IPS-NIHi11 (cell line): ENCODE measurements at regions not wholly inside any gene's neighbourhood (a gene's known extent, or its start where the extent isn't known, plus 50 kb on each side); places are given as distances from the start of the nearest gene placed in this dataset.
A peak's percentile ranks its signal among the peaks of the same experiment; 100 is the strongest.

Experiments used
- DNase-seq: peaks from one replicate; pipeline ENCODE4 v3.0.0; 2012; ENCODE audit warnings: mixed read lengths, low spot score

GRCh38 chrY:17233435-17234109 lies 646.4 kb downstream of the CDY2B start:
- peak; percentile 3 for DNase-seq

GRCh38 chrY:17231994-17232393 lies 648.0 kb downstream of the CDY2B start:
- no peak for DNase-seq

GRCh38 chrY:17223502-17223901 lies 656.5 kb downstream of the CDY2B start:
- DNase-seq, result no peak

- DNase-seq, result no peak
These were observed 677.6 kb downstream of the CDY2B start for GRCh38 chrY:17202395-17202794.

- DNase-seq, result no peak
These were observed 695.7 kb downstream of the CDY2B start for GRCh38 chrY:17184299-17184698.

GRCh38 chrY:17166881-17167280 lies 713.1 kb downstream of the CDY2B start:
- no peak for DNase-seq

GRCh38 chrY:17122166-17122565 lies 757.9 kb downstream of the CDY2B start:
- DNase-seq, result no peak

- no peak for DNase-seq
These were observed 794.7 kb downstream of the CDY2B start for GRCh38 chrY:17085303-17085702.

- DNase-seq, result no peak
These were observed 800.1 kb downstream of the CDY2B start for GRCh38 chrY:17079887-17080286.

- DNase-seq, result no peak
These were observed 812.7 kb downstream of the CDY2B start for GRCh38 chrY:17067307-17067706.

- peak; percentile 7 for DNase-seq
These were observed 827.0 kb downstream of the CDY2B start for GRCh38 chrY:17053041-17053440.

- no peak for DNase-seq
These were observed 829.6 kb downstream of the CDY2B start for GRCh38 chrY:17050374-17050773.

- no peak for DNase-seq
These were observed 834.9 kb downstream of the CDY2B start for GRCh38 chrY:17045124-17045523.

GRCh38 chrY:17044723-17045122 lies 835.3 kb downstream of the CDY2B start:
- no peak for DNase-seq

GRCh38 chrY:17044272-17044671 lies 835.7 kb downstream of the CDY2B start:
- DNase-seq, result no peak

- no peak for DNase-seq
These were observed 841.6 kb downstream of the CDY2B start for GRCh38 chrY:17038439-17038838.

- DNase-seq, result no peak
These were observed 861.9 kb downstream of the CDY2B start for GRCh38 chrY:17018126-17018525.

GRCh38 chrY:16993551-16993950 lies 886.5 kb downstream of the CDY2B start:
- peak; percentile 3 for DNase-seq

GRCh38 chrY:16981776-16982175 lies 898.2 kb downstream of the CDY2B start:
- DNase-seq, result no peak

GRCh38 chrY:16959071-16959470 lies 920.9 kb downstream of the CDY2B start:
- peak; percentile 1 for DNase-seq

- no peak for DNase-seq
These were observed 932.8 kb downstream of the CDY2B start for GRCh38 chrY:16947221-16947620.
